T-helper 2 cell (primary cell): ENCODE measurements at regions not wholly inside any gene's neighbourhood (a gene's known extent, or its start where the extent isn't known, plus 50 kb on each side); places are given as distances from the start of the nearest gene placed in this dataset.
A peak's percentile ranks its signal among the peaks of the same experiment; 100 is the strongest.

ENCODE experiments used
- DNase-seq, 5 experiments: peaks; one replicate each; pipeline versions ENCODE4 v3.0.0 to v3.0.0-alpha.2; 2012 to 2022

GRCh38 chr4:20462426-20463175, 210.9 kb downstream of the SLIT2 start:
- DNase-seq = no peak

DNA sequence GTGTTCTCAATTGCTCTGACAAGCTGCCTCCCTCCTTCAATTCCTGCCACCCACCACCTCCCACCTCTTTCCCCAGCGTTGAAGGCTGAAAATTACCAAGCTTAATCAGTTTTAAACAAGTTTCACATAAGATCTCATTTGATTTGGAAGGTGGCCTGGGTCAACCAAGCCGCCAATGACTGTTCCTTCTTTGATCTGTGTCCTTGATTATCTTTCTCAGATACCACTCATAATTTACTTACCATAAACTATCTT, 211.4 kb downstream of the SLIT2 start:
- DNase-seq = no peak

DNA sequence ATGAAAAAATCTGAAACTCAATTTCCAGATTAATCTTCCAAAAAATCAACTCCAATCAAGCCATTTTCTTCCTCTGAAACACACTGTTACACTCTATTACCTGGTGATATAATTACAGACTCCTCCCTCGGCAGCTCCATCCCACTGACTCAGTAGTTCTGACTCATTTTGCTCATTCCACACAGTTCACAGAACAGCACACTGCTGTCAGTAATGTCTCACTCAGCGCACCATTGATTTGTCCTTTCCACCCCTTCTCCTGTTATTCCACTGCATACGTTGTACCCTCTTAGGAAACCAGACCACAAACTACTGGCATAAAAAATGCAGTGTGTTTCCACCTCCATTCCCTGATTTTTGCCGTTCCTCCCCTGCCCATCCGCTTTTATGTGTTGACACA, 212.7 kb downstream of the SLIT2 start:
- DNase-seq = no peak

- peak in 1 of 5 experiments; percentile 1 for DNase-seq
These were observed 222.4 kb downstream of the SLIT2 start for GRCh38 chr4:20474119-20474518.

DNA sequence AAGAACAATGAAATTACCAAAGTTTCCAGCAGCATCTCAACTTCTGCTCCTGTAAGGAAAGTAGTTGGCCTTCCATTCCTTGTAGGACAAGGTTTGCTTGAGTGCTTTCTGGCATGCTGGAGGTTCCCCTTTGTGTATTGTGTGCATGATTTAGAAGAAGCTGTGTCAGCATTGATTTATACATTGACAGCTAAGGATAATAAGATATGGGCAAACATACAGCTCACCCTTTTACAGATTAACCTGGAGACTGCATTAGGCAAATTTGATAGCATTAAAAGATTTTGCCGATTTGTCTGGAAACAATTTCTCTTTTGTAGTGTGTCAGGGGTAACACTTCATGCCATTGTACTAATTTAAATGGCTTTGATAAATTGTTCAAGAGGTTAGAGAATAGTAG, 221.8 kb upstream of the PACRGL start:
- no peak for DNase-seq

- DNase-seq = no peak
These were observed 219.9 kb upstream of the PACRGL start for GRCh38 chr4:20480165-20480947.

- DNase-seq = no peak
These were observed 216.8 kb upstream of the PACRGL start for GRCh38 chr4:20483416-20483815.

DNA sequence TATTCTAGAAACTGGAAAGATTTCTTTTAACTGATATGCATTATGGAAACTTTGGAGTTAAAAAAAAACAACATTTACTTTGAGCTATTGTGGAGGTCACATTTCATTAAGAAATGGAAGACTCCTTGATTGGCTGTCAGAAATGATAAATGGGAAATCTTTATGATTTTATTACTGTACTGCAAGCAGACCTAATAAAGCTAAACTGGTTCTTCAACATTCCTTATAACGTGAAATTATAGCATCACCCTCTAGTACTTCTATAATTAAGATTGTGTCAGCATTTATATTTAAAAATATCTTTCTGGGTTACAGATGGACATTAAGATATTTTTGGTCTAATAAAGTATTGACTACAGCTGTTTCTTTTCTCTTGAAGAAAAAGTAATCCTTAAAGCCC, 213.8 kb upstream of the PACRGL start:
- DNase-seq = no peak

DNA sequence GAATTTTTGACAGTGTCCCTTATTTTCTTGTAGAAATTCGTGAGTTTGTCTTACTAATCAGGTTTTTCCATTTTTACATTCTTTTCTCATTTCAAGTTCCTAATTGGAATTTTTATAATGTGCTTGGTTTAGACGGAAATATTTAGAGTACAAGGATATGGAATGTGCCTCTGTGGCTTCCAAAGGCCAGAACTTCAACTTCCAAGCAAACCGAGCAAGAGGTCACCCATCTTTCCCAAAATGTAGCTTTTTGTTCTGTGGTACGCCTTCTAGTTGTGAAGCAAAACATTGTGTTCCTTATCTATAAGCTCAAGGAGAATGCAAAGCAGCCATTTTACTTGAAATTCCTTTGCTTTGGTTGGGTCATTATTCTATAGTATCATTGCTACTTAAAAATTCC, 212.8 kb upstream of the PACRGL start:
- no peak for DNase-seq

GRCh38 chr4:20487852-20488251, 212.4 kb upstream of the PACRGL start:
- DNase-seq = no peak

- no peak for DNase-seq
These were observed 209.5 kb upstream of the PACRGL start for GRCh38 chr4:20490734-20491133.

- no peak for DNase-seq
These were observed 206.4 kb upstream of the PACRGL start for GRCh38 chr4:20493761-20494353.

- DNase-seq = no peak
These were observed 204.2 kb upstream of the PACRGL start for GRCh38 chr4:20496068-20496467.

DNA sequence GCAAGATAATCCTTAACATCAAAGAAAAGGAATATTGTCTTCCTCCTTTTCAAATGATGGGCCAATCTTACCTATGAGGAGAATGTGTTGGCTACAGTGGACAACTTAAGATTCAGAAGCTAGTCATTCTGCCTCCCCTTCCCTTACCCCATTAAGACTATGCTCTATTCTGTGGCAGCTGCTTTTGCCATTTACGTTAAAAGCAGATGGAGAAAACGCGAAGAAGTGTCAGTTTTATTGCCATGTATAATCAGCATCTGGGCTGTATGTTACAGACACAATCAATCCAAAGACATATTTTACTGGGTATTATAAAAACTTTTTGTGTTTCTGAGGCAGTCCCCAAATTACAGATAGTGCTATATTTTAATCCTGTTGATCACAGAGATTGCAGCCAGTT, 196.1 kb upstream of the PACRGL start:
- no peak for DNase-seq

- DNase-seq = no peak
These were observed 194.3 kb upstream of the PACRGL start for GRCh38 chr4:20505927-20506326.

DNA sequence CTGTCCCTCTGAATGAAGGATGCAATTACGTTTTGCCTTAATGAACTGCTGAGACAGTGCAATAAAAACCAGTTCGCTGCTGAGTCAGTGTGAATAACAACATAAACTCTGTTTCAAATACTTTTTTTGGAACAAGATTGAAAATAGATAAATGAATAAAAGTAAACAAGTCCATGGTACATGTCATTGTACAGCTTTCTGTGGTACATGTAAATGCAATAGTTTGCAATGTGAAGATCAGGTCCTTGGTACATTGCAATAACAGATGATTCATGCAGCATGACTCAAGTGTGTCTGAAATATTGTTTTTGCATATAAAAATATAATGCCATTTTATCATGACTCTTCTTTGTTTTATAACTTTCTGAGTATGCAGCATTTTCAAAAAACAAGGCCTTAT, 193.4 kb upstream of the PACRGL start:
- no peak for DNase-seq

DNA sequence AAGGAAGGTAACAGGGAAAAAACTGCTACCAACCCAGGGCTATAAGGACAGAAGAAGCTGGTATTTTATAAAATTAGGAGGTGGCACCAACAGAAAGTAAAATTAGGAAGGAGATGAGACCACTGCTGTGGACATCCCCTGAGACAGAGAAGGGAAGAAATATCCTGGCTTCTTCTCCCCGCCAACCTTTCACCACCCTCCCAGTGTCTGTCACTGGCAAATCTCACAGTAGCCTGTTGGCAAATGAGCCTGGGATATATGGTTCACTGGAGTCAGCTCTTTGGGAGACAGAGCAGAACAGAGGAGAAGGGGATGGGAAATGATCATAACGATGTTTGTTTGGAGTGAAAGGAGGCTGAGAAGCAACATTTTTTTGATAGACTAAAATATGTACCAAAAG, 190.9 kb upstream of the PACRGL start:
- DNase-seq = no peak

GRCh38 chr4:20512033-20512792, 188.0 kb upstream of the PACRGL start:
- DNase-seq = no peak

- DNase-seq = no peak
These were observed 187.3 kb upstream of the PACRGL start for GRCh38 chr4:20512985-20513384.

- no peak for DNase-seq
These were observed 179.4 kb upstream of the PACRGL start for GRCh38 chr4:20520901-20521300.

- no peak for DNase-seq
These were observed 171.8 kb upstream of the PACRGL start for GRCh38 chr4:20528508-20528907.

DNA sequence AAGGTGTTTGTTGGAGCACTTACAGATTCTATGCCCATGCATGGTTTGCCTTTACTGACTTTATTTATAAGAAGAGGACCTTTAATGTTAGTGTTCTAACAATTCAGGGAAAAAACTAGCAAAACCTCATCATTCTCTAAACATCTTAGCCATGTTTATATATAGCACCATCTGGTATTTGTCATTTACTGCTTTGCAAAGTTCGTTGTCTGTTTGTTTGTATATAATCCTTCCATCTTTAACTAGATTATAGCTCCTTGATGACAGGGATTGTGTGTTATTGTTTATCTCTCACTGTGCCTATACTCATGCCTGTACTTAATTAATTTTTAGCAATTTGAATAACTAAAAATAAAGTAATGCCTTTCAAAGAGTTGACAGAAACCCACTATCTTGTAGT, 170.6 kb upstream of the PACRGL start:
- DNase-seq = no peak

DNA sequence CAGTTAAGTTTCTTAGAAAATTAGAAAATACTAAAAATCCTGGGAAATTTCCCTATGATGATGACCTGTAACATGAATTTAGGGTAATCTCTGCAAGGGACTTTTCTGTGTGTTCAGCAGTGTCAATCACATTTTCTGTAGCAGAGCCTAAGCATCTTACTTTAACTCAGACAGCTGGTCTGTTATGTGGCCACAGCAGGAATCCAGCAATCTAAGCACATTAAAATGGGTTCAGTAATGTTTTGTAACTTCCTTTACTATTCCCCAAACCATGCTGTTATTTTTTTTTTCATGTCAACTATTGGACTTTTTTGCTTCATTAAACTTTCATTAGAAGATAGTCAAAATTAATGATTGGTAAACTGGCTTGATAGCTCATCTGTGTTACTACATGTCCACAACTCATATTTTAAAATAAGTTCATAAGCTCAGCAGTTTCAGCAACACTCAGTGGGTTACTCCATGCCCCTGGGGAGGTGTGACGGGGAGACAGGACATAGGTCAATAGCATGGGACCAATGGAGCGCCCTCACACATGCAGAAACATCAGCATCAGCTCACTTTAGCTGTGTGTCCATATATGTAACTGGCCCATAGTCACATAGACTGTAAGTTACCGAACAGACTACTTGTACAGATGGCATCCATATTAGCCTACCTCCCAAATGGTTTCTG, 168.0 kb upstream of the PACRGL start:
- DNase-seq = no peak
